ENCODE measurements at regions not wholly inside any gene's neighbourhood (a gene's known extent, or its start where the extent isn't known, plus 50 kb on each side); places are given as distances from the start of the nearest gene placed in this dataset.

GRCh38 chr18:27414682-27415081, 229.6 kb upstream of the CHST9 start:
- TF ChIP-seq CTCF (IDR thresholded peaks at IDR 0.05) (no peak), POLR2A (IDR thresholded peaks at IDR 0.05) (no peak)

Measured in lower leg skin (tissue), 3 donors.